ENCODE measurements at regions not wholly inside any gene's neighbourhood (a gene's known extent, or its start where the extent isn't known, plus 50 kb on each side); places are given as distances from the start of the nearest gene placed in this dataset.
A peak's percentile ranks its signal among the peaks of the same experiment; 100 is the strongest.

GRCh38 chr15:62797171-62797570, 245.4 kb upstream of the TPM1 start:
- DNase-seq = no peak
- intact Hi-C loops (cut with DNase I) = no loop called here
- ATAC-seq = no peak

- ATAC-seq (no peak), DNase-seq (no peak)
- intact Hi-C loops (cut with DNase I) = no loop called here
Observed at GRCh38 chr15:62798536-62798935, 244.0 kb upstream of the TPM1 start.

GRCh38 chr15:62799037-62799436, 243.5 kb upstream of the TPM1 start:
- intact Hi-C loops (cut with DNase I) = no loop called here
- no peak for ATAC-seq
- no peak for DNase-seq

- peak; percentile 37 for DNase-seq
- peak; percentile 57 to 84 for ATAC-seq
- intact Hi-C loops (cut with DNase I) = no loop called here
Observed at GRCh38 chr15:62799919-62800318, 242.6 kb upstream of the TPM1 start.

- DNase-seq = no peak
- ATAC-seq = no peak
- intact Hi-C loops (cut with DNase I) = no loop called here
Observed at GRCh38 chr15:62802612-62803011, 239.9 kb upstream of the TPM1 start.

- intact Hi-C loops (cut with DNase I) = no loop called here
- ATAC-seq (no peak), DNase-seq (no peak)
Observed at GRCh38 chr15:62803856-62804400, 238.6 kb upstream of the TPM1 start.

GRCh38 chr15:62805502-62805901, 237.0 kb upstream of the TPM1 start:
- ATAC-seq (no peak), DNase-seq (no peak)
- intact Hi-C loops (cut with DNase I) = no loop called here

GRCh38 chr15:62807539-62808130, 234.9 kb upstream of the TPM1 start:
- ATAC-seq = no peak
- intact Hi-C loops (cut with DNase I) = no loop called here
- DNase-seq = no peak

- intact Hi-C loops (cut with DNase I) = no loop called here
- no peak for ATAC-seq
- no peak for DNase-seq
Observed at GRCh38 chr15:62809115-62809967, 233.2 kb upstream of the TPM1 start.

GRCh38 chr15:62809968-62810260, 232.6 kb upstream of the TPM1 start:
- ATAC-seq (no peak), DNase-seq (no peak)
- intact Hi-C loops (cut with DNase I) = no loop called here

- DNase-seq (no peak), ATAC-seq (no peak)
- intact Hi-C loops (cut with DNase I) = no loop called here
Observed at GRCh38 chr15:62812515-62812835, 230.1 kb upstream of the TPM1 start.

GRCh38 chr15:62816342-62817069, 226.0 kb upstream of the TPM1 start:
- intact Hi-C loops (cut with DNase I) = no loop called here
- ATAC-seq (peak; percentile 87 to 92), DNase-seq (no peak)

- DNase-seq = no peak
- no peak for ATAC-seq
- intact Hi-C loops (cut with DNase I) = no loop called here
Observed at GRCh38 chr15:62818691-62819090, 223.9 kb upstream of the TPM1 start.

- intact Hi-C loops (cut with DNase I) = no loop called here
- no peak for ATAC-seq
- no peak for DNase-seq
Observed at GRCh38 chr15:62821384-62822131, 221.0 kb upstream of the TPM1 start.

GRCh38 chr15:62822228-62822627, 220.3 kb upstream of the TPM1 start:
- DNase-seq (no peak), ATAC-seq (no peak)
- intact Hi-C loops (cut with DNase I) = no loop called here

GRCh38 chr15:62823561-62823960, 219.0 kb upstream of the TPM1 start:
- ATAC-seq = no peak
- DNase-seq = no peak
- intact Hi-C loops (cut with DNase I) = no loop called here

- ATAC-seq (no peak), DNase-seq (no peak)
- intact Hi-C loops (cut with DNase I) = no loop called here
Observed at GRCh38 chr15:62824111-62825015, 218.2 kb upstream of the TPM1 start.

GRCh38 chr15:62825191-62825590, 217.4 kb upstream of the TPM1 start:
- DNase-seq = no peak
- intact Hi-C loops (cut with DNase I) = no loop called here
- no peak for ATAC-seq

- no peak for ATAC-seq
- intact Hi-C loops (cut with DNase I) = no loop called here
Observed at GRCh38 chr15:62826561-62826960, 216.0 kb upstream of the TPM1 start.

More at GRCh38 chr15:62826561-62826960, 216.0 kb upstream of the TPM1 start:
- no peak for DNase-seq
